HS-5 (cell line): ENCODE measurements at regions not wholly inside any gene's neighbourhood (a gene's known extent, or its start where the extent isn't known, plus 50 kb on each side); places are given as distances from the start of the nearest gene placed in this dataset.
"Not testable (repeated sequence)": the region's sequence is repeated elsewhere in the genome, so short reads cannot be mapped to it uniquely, and the experiment has no call there.

Experiments used
- DNase-seq: peaks from one replicate; pipeline ENCODE4 v3.0.0-alpha.2; 2012; ENCODE audit warnings: low read depth

DNA sequence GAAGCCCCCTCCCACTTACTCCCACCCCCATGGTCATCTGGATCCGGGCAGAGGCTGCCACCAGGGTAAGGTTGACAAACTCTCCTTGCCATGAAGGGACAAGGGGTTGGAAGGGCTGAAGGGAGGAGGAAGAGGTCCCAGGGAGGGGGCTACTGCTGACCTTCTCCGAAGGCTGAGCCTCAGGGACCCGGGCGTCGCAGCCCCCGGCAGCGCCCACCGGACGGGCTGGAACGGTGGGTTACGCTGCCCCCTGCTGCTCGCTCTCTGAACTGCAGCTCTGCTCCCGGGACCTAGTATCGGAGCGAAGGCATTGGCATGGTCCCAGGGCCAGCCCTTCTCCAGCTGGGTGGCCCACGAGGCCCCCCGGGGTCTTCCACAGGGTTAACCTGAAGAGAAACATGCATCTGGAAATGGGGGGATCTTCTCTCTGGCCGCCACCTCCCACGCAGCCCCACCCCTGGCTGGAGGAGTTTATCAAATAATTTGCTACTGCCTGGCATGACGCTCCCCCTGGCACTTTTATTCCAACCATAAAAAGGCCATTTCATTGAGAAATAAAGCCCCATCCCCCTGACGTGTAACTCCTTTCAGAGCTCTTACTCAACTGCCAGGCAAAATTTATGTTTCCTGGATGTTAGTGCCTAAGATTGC is 70.4 kb upstream of the TARDBP start:
- no peak for DNase-seq

GRCh38 chr1:10942542-10942912 is 69.9 kb upstream of the TARDBP start:
- DNase-seq = no peak

- no peak for DNase-seq
These were observed 69.4 kb upstream of the TARDBP start for GRCh38 chr1:10943041-10943440.

- no peak for DNase-seq
These were observed 68.3 kb upstream of the TARDBP start for GRCh38 chr1:10943991-10944730.

- DNase-seq = no peak
These were observed 66.4 kb upstream of the TARDBP start for GRCh38 chr1:10945991-10946509.

DNA sequence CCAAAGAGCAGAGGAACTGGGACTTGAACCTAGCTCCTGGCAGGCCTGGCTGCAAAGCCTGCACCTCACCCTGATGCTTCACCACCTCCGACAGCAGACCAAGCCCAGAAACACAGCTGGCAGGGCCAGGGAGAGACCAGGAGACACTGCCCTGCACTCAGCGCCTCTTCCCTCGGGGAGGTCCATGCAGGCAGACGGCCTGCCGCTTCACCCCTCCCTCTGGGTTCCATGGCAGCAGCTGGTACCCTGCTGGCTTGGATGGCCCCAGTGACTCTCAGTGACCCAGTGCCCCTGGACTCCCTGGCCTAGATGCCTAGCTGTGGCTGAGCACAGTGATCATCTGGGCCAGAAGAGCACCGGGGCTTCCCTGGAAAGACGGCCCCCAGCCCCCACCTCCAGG is 65.3 kb upstream of the TARDBP start:
- no peak for DNase-seq

DNA sequence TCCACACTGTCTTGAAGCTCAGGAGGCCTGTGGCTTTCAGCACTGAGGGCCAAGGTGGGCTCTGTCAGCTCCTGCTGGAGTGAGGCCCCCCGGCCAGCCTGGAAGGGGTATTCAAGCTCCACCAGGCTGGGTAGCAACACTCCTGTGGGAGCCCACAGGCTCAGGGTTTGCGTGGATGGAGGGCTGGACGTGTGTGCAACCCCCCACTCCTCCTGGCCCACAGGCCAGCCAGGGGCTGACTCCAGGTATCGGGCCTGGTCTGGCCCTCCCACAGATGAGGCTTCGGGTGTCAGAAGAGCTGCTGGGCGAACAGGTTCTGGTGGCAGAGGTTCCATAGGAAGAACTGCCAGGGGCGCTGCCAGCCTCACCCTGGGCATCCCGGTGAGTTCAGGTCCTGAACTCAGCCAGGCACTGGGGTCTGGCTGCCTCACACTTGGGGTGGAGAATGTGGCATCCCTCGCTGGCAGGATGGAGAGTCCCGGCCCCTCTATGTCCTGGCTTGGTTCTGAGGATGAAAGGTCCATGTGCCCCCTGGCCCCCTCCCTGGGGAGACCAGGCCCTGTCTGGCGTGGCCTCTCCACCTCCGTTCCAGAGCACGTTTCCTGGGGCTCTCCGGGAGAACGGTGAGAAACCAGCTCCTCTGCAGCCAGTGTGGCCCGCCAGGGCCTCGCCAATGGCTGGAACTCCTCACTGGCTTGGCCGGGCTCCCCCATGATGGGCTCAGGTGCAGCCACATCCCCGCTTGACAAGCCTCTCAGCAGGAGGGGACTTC is 64.6 kb upstream of the TARDBP start:
- DNase-seq = no peak

- DNase-seq = no peak
These were observed 64.0 kb upstream of the TARDBP start for GRCh38 chr1:10948463-10948775.

- DNase-seq = no peak
These were observed 61.9 kb upstream of the TARDBP start for GRCh38 chr1:10950316-10951172.

DNA sequence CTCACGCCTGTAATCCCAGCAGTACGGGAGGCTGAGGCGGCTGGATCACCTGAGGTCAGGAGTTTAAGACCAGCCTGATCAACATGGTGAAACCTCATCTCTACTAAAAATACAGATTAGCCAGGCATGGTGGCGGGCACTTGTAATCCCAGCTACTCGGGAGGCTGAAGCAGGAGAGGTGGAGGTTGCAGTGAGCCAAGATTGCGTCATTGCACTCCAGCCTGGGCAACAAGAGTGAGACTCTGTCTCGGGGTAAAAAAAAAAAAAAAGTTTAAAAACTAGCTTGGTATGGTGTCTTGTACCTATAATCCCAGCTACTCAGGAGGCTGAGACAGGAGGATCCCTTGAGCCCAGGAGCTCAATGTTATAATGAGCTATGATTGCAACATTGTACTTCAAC is 61.2 kb upstream of the TARDBP start:
- DNase-seq = not testable (repeated sequence)

DNA sequence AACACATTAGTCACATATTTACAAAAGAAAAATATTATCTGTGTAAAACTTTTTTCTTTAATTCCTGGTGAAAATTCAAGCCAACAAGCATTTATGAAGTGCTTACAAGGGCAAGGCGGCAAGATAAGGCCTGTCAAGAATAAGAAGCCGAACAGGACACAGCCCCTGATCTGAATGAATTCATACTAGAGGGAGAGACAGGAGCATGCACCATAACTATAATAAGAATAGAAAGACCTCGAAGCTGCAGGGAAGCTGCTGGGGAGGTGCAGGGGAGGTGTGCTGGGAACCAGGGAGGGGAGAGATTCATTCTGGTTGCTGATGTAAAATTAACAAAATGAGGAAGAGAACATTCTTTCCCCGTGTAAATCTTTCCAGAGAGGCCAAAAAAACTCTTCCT is 60.5 kb upstream of the TARDBP start:
- no peak for DNase-seq

- no peak for DNase-seq
These were observed 58.8 kb upstream of the TARDBP start for GRCh38 chr1:10953505-10954193.

GRCh38 chr1:10957133-10957532 is 55.3 kb upstream of the TARDBP start:
- no peak for DNase-seq

DNA sequence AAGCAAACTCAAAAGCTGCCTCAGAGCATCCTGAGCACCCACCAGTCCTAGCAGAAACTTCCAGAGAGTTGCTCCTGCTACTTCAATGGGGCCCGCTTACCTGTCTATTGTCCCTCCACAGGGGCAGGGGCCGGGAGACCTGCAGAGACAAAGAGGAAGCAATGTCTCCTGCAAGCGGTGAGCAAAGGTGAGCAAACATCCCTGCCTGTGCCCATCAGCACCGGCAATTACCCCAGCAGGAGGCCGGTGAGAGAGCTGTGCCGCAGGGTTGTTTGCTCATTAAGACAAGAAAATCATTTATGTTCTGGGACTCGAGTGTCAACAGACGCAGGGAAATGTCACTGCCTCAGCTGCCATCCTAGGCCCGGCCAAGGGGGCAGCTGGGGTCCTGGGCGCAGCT is 53.8 kb upstream of the TARDBP start:
- no peak for DNase-seq

- peak; percentile 15 for DNase-seq
These were observed 51.8 kb upstream of the TARDBP start for GRCh38 chr1:10960411-10961299.

- no peak for DNase-seq
These were observed 51.1 kb upstream of the TARDBP start for GRCh38 chr1:10961300-10961833.

GRCh38 chr1:10962483-10962882 is 50.0 kb upstream of the TARDBP start:
- DNase-seq = no peak
